Heart right ventricle (tissue), 16 donors: ENCODE measurements at regions not wholly inside any gene's neighbourhood (a gene's known extent, or its start where the extent isn't known, plus 50 kb on each side); places are given as distances from the start of the nearest gene placed in this dataset.
A peak's percentile ranks its signal among the peaks of the same experiment; 100 is the strongest.

ENCODE experiments used
- ATAC-seq, 8 donors: fragments of 200-7000 bp; cut with Tn5 transposase; one replicate each; pipeline ENCODE4 v1.9.1; 2020; ENCODE audit warnings: mild to moderate bottlenecking in 8 of 8, moderate library complexity in 8 of 8, moderate number of reproducible peaks in 1 of 8
- DNase-seq, 2 donors: peaks; one replicate each; pipeline ENCODE4 v3.0.0-alpha.2; 2020
- H3K27ac ChIP-seq, 10 donors: fragments of 200-600 bp; sonication (generic) in 2 of 10; one replicate each; pipeline versions ENCODE4 v1.5.0 to v1.8.0; 2020 to 2022; ENCODE audit warnings: mild to moderate bottlenecking in 3 of 10
- H3K27me3 ChIP-seq, 7 donors: fragments of 200-600 bp; one replicate each; pipeline ENCODE4 v1.8.0; 2021 to 2022; ENCODE audit warnings: mild to moderate bottlenecking in 2 of 7
- H3K36me3 ChIP-seq, 9 donors: fragments of 200-600 bp; sonication (generic) in 1 of 9; one replicate each; pipeline versions ENCODE4 v1.5.0 to v1.8.0; 2020 to 2022; ENCODE audit warnings: mild to moderate bottlenecking in 2 of 9
- H3K4me1 ChIP-seq, 9 donors: fragments of 200-600 bp; sonication (generic) in 1 of 9; one replicate each; pipeline versions ENCODE4 v1.5.0 to v1.8.0; 2020 to 2022; ENCODE audit warnings: mild to moderate bottlenecking in 4 of 9
- H3K4me3 ChIP-seq, 10 donors: fragments of 200-600 bp; sonication (generic) in 2 of 10; one replicate each; pipeline versions ENCODE4 v1.5.0 to v1.8.0; 2020 to 2022; ENCODE audit warnings: mild to moderate bottlenecking in 7 of 10, moderate library complexity in 2 of 10
- H3K9me3 ChIP-seq, 11 donors: fragments of 200-600 bp in 10 of 11; sonication (generic) in 2 of 11; one replicate each; pipeline versions ENCODE4 v1.5.0 to v1.8.0; 2013 to 2022; ENCODE audit warnings: mild to moderate bottlenecking in 2 of 11, control low read depth in 1 of 11, moderate library complexity in 1 of 11
- CTCF ChIP-seq, 9 donors: fragments of 200-600 bp; sonication (generic) in 2 of 9; IDR thresholded peaks; one replicate each; pipeline versions ENCODE4 v1.5.0 to v1.8.0; 2021 to 2022; ENCODE audit warnings: antibody characterized with exemption in 9 of 9, mild to moderate bottlenecking in 5 of 9, moderate library complexity in 1 of 9
- WGBS, 2 donors: extraction: QIAGEN DNeasy Blood & Tissue Kit; methylation state at CpG; one replicate each; pipeline ENCODE4 v1.1.7; 2013; ENCODE audit warnings: inconsistent platforms in 1 of 2; 5-methylcytosine and 5-hydroxymethylcytosine counted together
- intact Hi-C, 10 donors: fragments of 100-400 bp; cut with DNase I; formaldehyde crosslinking; loops; one replicate each; pipeline versions ENCODE4 v1.11.1 to v1.14.2; 2022
- donor health status: Arrhythmogenic right ventricular cardiomyopathy.
- donor health status: ischemic (EF 13 %, LVEDD 7.1; RV severe dilation, severe dysfunction).
- donor health status: healthy with polysubstance abuse.
- donor health status: DM: no; HTN: yes; CAD: no.
- donor health status: DM: no; HTN: no; CAD: no.
- donor health status: ischemic (EF 25% LVEDD 6.9; RV normal size, moderate dysfunction).
- donor health status: ischemic (EF 25% LVEDD 5.7; RV mildly dilated, moderate dysfunction).
- donor health status: healthy.
- donor health status: DM: yes; HTN: yes; CAD: no.
- donor health status: Ischemic cardiomyopathy.
- donor health status: ischemic (EF 35%, LVEDD 5.7; RV mildly dilated, moderate dysfunction).
- donor health status: nonischemic (EF 11% LVEDD 7.7; RV severe dilation, severe dysfunction).
- donor health status: DM: yes; HTN: yes; CAD: no.
- donor health status: PGD.
- donor health status: ischemic (EF 29% LVEDD 5.4; RV normal size, mild dysfunction).
- donor health status: nonischemic (EF 23%, LVEDD 6.1; RV moderate dilation, normal function).

GRCh38 chr9:88828018-88828417, 163.2 kb upstream of the S1PR3 start:
- 53 to 58% methylated on average over 8 of the region's 8 CpGs for WGBS, 2 donors
- H3K27me3 ChIP-seq = peaks cover 0 to 98% (median 3%) of the 10 kb centered on the region in 7 donors
- H3K36me3 ChIP-seq = no peaks in the 10 kb centered on the region
- TF ChIP-seq CTCF (IDR thresholded peaks at IDR 0.05) = no peak
- H3K4me3 ChIP-seq = no peak overlapping the region
- peak overlapping the region in 5 of 10 donors; percentile 7 to 49 (median 32) for H3K27ac ChIP-seq
- peak in 2 of 8 donors; percentile 28 to 37 for ATAC-seq
- intact Hi-C loops = loop anchor here in 1 of 10 donors (5.0 to 10.0 kb wide), 2 partner anchors 41 to 167 kb away; partner anchors contain the start of gene S1PR3
- H3K4me1 ChIP-seq = peaks cover 0 to 38% (median 13%) of the 10 kb centered on the region in 9 donors
- DNase-seq = no peak
- no peaks in the 10 kb centered on the region for H3K9me3 ChIP-seq

GRCh38 chr9:88828492-88828974, 162.7 kb upstream of the S1PR3 start:
- intact Hi-C loops = loop anchor here in 1 of 10 donors (5.0 to 10.0 kb wide), 2 partner anchors 41 to 166 kb away; partner anchors contain the start of gene S1PR3
- 56 to 59% methylated on average over 4 of the region's 4 CpGs for WGBS, 2 donors
- Histone ChIP-seq H3K4me1 (peaks cover 0 to 38% (median 13%) of the 10 kb centered on the region in 9 donors), H3K4me3 (no peak overlapping the region), H3K36me3 (no peaks in the 10 kb centered on the region), H3K27ac (peak overlapping the region in 3 of 10 donors; percentile 32 to 49 (median 39)), H3K27me3 (peaks cover 0 to 99% (median 3%) of the 10 kb centered on the region in 7 donors), H3K9me3 (no peaks in the 10 kb centered on the region)
- no peak for TF ChIP-seq CTCF (IDR thresholded peaks at IDR 0.05)
- DNase-seq (no peak), ATAC-seq (peak in 5 of 8 donors; percentile 31 to 71 (median 43))

- WGBS, 2 donors = 82 to 86% methylated on average over 6 of the region's 6 CpGs
- DNase-seq (no peak), ATAC-seq (no peak)
- Histone ChIP-seq H3K36me3 (no peaks in the 10 kb centered on the region), H3K27me3 (peaks cover 0 to 99% (median 1%) of the 10 kb centered on the region in 7 donors), H3K4me1 (peaks cover 0 to 39% (median 17%) of the 10 kb centered on the region in 9 donors), H3K27ac (no peak overlapping the region), H3K9me3 (no peaks in the 10 kb centered on the region), H3K4me3 (no peak overlapping the region)
- intact Hi-C loops = loop anchor here in 1 of 10 donors (5.0 to 10.0 kb wide), 2 partner anchors 42 to 166 kb away; partner anchors contain the start of gene S1PR3
- no peak for TF ChIP-seq CTCF (IDR thresholded peaks at IDR 0.05)
Observed at GRCh38 chr9:88829276-88829675, 162.0 kb upstream of the S1PR3 start.

GRCh38 chr9:88831713-88832407, 159.4 kb upstream of the S1PR3 start:
- ATAC-seq = peak in 1 of 8 donors; percentile 27
- 53 to 67% methylated on average over 6 of the region's 6 CpGs for WGBS, 2 donors
- DNase-seq = no peak
- TF ChIP-seq CTCF (IDR thresholded peaks at IDR 0.05) = no peak
- peaks cover 0 to 92% (median 0%) of the 10 kb centered on the region in 7 donors for H3K27me3 ChIP-seq
- peak overlapping the region in 2 of 10 donors; percentile 29 to 45 for H3K27ac ChIP-seq
- no peaks in the 10 kb centered on the region for H3K9me3 ChIP-seq
- H3K36me3 ChIP-seq = no peaks in the 10 kb centered on the region
- H3K4me1 ChIP-seq = peaks cover 0 to 59% (median 17%) of the 10 kb centered on the region in 9 donors
- intact Hi-C loops = no loop called here
- H3K4me3 ChIP-seq = no peak overlapping the region
